ENCODE measurements at regions not wholly inside any gene's neighbourhood (a gene's known extent, or its start where the extent isn't known, plus 50 kb on each side); places are given as distances from the start of the nearest gene placed in this dataset.

- Histone ChIP-seq H3K27me3 (ENCODE audit: insufficient read depth, low read length, poor library complexity) (no peaks in the 10 kb centered on the region), H3K4me1 (ENCODE audit: insufficient read depth, low read length) (no peaks in the 10 kb centered on the region), H3K36me3 (ENCODE audit: insufficient read depth, low read length) (no peaks in the 10 kb centered on the region), H3K4me2 (ENCODE audit: insufficient read depth, low read length) (no peak overlapping the region), H3K79me2 (ENCODE audit: insufficient read depth, low read length) (no peaks in the 10 kb centered on the region), H2AFZ (ENCODE audit: low read depth, low read length) (no peak overlapping the region), H3K9ac (ENCODE audit: low read depth, low read length) (no peak overlapping the region), H3K4me3 (ENCODE audit: low read depth in 1 of 2, low read length in 2 of 2) (no peak overlapping the region), H4K20me1 (ENCODE audit: insufficient read depth, low read length) (no peaks in the 10 kb centered on the region), H3K27ac (ENCODE audit: low read length) (no peak overlapping the region), H3K9me3 (ENCODE audit: insufficient read depth, low read length, severe bottlenecking) (peaks cover 3% of the 10 kb centered on the region)
- TF ChIP-seq EZH2 (IDR thresholded peaks at IDR 0.05; ENCODE audit: borderline replicate concordance, low read depth, low read length, severe bottlenecking): no peak
- TF ChIP-seq, protein P1, sequence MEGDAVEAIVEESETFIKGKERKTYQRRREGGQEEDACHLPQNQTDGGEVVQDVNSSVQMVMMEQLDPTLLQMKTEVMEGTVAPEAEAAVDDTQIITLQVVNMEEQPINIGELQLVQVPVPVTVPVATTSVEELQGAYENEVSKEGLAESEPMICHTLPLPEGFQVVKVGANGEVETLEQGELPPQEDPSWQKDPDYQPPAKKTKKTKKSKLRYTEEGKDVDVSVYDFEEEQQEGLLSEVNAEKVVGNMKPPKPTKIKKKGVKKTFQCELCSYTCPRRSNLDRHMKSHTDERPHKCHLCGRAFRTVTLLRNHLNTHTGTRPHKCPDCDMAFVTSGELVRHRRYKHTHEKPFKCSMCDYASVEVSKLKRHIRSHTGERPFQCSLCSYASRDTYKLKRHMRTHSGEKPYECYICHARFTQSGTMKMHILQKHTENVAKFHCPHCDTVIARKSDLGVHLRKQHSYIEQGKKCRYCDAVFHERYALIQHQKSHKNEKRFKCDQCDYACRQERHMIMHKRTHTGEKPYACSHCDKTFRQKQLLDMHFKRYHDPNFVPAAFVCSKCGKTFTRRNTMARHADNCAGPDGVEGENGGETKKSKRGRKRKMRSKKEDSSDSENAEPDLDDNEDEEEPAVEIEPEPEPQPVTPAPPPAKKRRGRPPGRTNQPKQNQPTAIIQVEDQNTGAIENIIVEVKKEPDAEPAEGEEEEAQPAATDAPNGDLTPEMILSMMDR (IDR thresholded peaks at IDR 0.05; ENCODE audit: borderline replicate concordance, extremely low read depth, low read length, poor library complexity, severe bottlenecking): no peak
- DNase-seq: no peak
- ATAC-seq (ENCODE audit: insufficient read depth, low read depth): no peak
Measured at GRCh38 chr17:77020973-77021372, 119.8 kb upstream of the SEC14L1 start.

DNA sequence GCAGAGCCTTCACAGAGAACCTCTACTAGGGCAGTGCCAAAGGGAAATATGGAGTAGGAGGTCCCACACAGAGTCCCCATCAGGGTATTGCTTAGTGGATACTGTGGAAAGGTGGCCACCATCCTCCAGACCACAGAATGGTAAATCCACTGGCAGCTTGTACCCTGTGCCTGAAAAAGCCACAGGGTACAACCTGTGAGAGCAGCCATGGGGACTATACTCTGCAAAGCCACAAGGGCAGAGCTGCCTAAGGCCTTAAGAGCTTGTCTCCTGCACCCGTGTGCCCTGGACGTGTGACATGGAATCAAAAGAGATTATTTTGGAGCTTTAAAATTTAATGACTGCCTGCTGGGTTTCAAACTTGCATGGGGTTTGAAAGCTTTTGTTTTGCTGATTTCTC lies 118.0 kb upstream of the SEC14L1 start:
- no peak for ATAC-seq (ENCODE audit: insufficient read depth, low read depth)
- Histone ChIP-seq H3K27ac (ENCODE audit: low read length) (no peak overlapping the region), H3K9ac (ENCODE audit: low read depth, low read length) (no peak overlapping the region), H3K79me2 (ENCODE audit: insufficient read depth, low read length) (no peaks in the 10 kb centered on the region), H3K4me3 (ENCODE audit: low read depth in 1 of 2, low read length in 2 of 2) (no peak overlapping the region), H4K20me1 (ENCODE audit: insufficient read depth, low read length) (no peaks in the 10 kb centered on the region), H3K4me1 (ENCODE audit: insufficient read depth, low read length) (no peaks in the 10 kb centered on the region), H3K27me3 (ENCODE audit: insufficient read depth, low read length, poor library complexity) (no peaks in the 10 kb centered on the region), H3K4me2 (ENCODE audit: insufficient read depth, low read length) (no peak overlapping the region), H3K36me3 (ENCODE audit: insufficient read depth, low read length) (no peaks in the 10 kb centered on the region), H3K9me3 (ENCODE audit: insufficient read depth, low read length, severe bottlenecking) (peaks cover 3% of the 10 kb centered on the region), H2AFZ (ENCODE audit: low read depth, low read length) (no peak overlapping the region)
- no peak for TF ChIP-seq EZH2 (IDR thresholded peaks at IDR 0.05; ENCODE audit: borderline replicate concordance, low read depth, low read length, severe bottlenecking)
- TF ChIP-seq, protein P1 (IDR thresholded peaks at IDR 0.05; ENCODE audit: borderline replicate concordance, extremely low read depth, low read length, poor library complexity, severe bottlenecking): no peak
- no peak for DNase-seq

DNA sequence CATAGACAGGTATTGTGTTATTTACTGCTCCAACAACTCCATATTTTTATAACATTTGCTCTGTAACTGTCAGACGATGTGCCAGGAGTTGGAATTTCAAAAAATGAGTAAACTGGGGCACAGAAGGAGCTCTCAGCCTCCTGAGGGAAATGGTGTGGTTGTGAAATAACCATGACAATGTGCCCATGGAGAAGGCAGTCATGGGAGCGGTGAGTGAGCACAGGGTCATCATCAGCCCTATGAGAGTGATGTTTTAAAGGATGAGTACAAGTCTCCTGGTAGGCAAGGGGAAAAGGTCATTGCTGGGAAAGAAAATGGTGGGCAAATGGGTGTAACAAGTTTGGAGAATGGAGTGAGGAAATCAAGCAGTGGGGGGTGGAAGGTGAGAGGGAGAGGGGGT lies 115.0 kb upstream of the SEC14L1 start:
- Histone ChIP-seq H3K36me3 (ENCODE audit: insufficient read depth, low read length) (no peaks in the 10 kb centered on the region), H3K4me3 (ENCODE audit: low read depth in 1 of 2, low read length in 2 of 2) (no peak overlapping the region), H3K9me3 (ENCODE audit: insufficient read depth, low read length, severe bottlenecking) (peaks cover 3% of the 10 kb centered on the region), H2AFZ (ENCODE audit: low read depth, low read length) (no peak overlapping the region), H3K9ac (ENCODE audit: low read depth, low read length) (no peak overlapping the region), H3K79me2 (ENCODE audit: insufficient read depth, low read length) (no peaks in the 10 kb centered on the region), H3K27me3 (ENCODE audit: insufficient read depth, low read length, poor library complexity) (no peaks in the 10 kb centered on the region), H3K27ac (ENCODE audit: low read length) (no peak overlapping the region), H3K4me2 (ENCODE audit: insufficient read depth, low read length) (no peak overlapping the region), H4K20me1 (ENCODE audit: insufficient read depth, low read length) (no peaks in the 10 kb centered on the region), H3K4me1 (ENCODE audit: insufficient read depth, low read length) (no peaks in the 10 kb centered on the region)
- TF ChIP-seq, protein P1 (IDR thresholded peaks at IDR 0.05; ENCODE audit: borderline replicate concordance, extremely low read depth, low read length, poor library complexity, severe bottlenecking): no peak
- no peak for TF ChIP-seq EZH2 (IDR thresholded peaks at IDR 0.05; ENCODE audit: borderline replicate concordance, low read depth, low read length, severe bottlenecking)
- DNase-seq (no peak), ATAC-seq (ENCODE audit: insufficient read depth, low read depth) (no peak)
